ENCODE measurements at regions not wholly inside any gene's neighbourhood (a gene's known extent, or its start where the extent isn't known, plus 50 kb on each side); places are given as distances from the start of the nearest gene placed in this dataset.
"Not testable (repeated sequence)": the region's sequence is repeated elsewhere in the genome, so short reads cannot be mapped to it uniquely, and the experiment has no call there.

- no peak for ATAC-seq
- Mint-ChIP-seq H3K4me3 (no peak overlapping the region), H3K4me1 (no peaks in the 10 kb centered on the region), H3K9me3 (peaks cover 0 to 13% of the 10 kb centered on the region in 2 donors), H3K27ac (no peak overlapping the region), H3K27me3 (no peaks in the 10 kb centered on the region)
- DNase-seq = no peak
Measured at GRCh38 chr4:23979534-23979933, 89.7 kb upstream of the PPARGC1A start.

GRCh38 chr4:23978002-23978401 is 88.2 kb upstream of the PPARGC1A start:
- Mint-ChIP-seq H3K27me3 (no peaks in the 10 kb centered on the region), H3K9me3 (peaks cover 0 to 13% of the 10 kb centered on the region in 2 donors), H3K27ac (no peak overlapping the region), H3K4me3 (no peak overlapping the region), H3K4me1 (no peaks in the 10 kb centered on the region)
- DNase-seq (no peak), ATAC-seq (no peak)

GRCh38 chr4:23976423-23976822 is 86.6 kb upstream of the PPARGC1A start:
- DNase-seq (no peak), ATAC-seq (no peak)
- H3K9me3 Mint-ChIP-seq = peaks cover 0 to 13% of the 10 kb centered on the region in 2 donors
- no peak overlapping the region for H3K4me3 Mint-ChIP-seq
- H3K27me3 Mint-ChIP-seq = no peaks in the 10 kb centered on the region
- no peak overlapping the region for H3K27ac Mint-ChIP-seq
- H3K4me1 Mint-ChIP-seq = no peaks in the 10 kb centered on the region

GRCh38 chr4:23973308-23973855 is 83.5 kb upstream of the PPARGC1A start:
- DNase-seq (no peak), ATAC-seq (no peak)
- no peaks in the 10 kb centered on the region for H3K4me1 Mint-ChIP-seq
- no peak overlapping the region for H3K27ac Mint-ChIP-seq
- peaks cover 0 to 9% of the 10 kb centered on the region in 2 donors for H3K9me3 Mint-ChIP-seq
- no peaks in the 10 kb centered on the region for H3K27me3 Mint-ChIP-seq
- H3K4me3 Mint-ChIP-seq = no peak overlapping the region

- DNase-seq = no peak
- Mint-ChIP-seq H3K9me3 (peaks cover 0 to 9% of the 10 kb centered on the region in 2 donors), H3K27me3 (no peaks in the 10 kb centered on the region), H3K4me1 (no peaks in the 10 kb centered on the region), H3K27ac (no peak overlapping the region), H3K4me3 (no peak overlapping the region)
- ATAC-seq = no peak
Measured at GRCh38 chr4:23972805-23973204, 83.0 kb upstream of the PPARGC1A start.

GRCh38 chr4:23972187-23972586 is 82.3 kb upstream of the PPARGC1A start:
- Mint-ChIP-seq H3K4me1 (no peaks in the 10 kb centered on the region), H3K9me3 (peaks cover 0 to 9% of the 10 kb centered on the region in 2 donors), H3K27ac (no peak overlapping the region), H3K27me3 (no peaks in the 10 kb centered on the region), H3K4me3 (no peak overlapping the region)
- ATAC-seq (no peak), DNase-seq (no peak)

- no peaks in the 10 kb centered on the region for H3K9me3 Mint-ChIP-seq
- no peak overlapping the region for H3K4me3 Mint-ChIP-seq
- no peaks in the 10 kb centered on the region for H3K27me3 Mint-ChIP-seq
- H3K4me1 Mint-ChIP-seq = no peaks in the 10 kb centered on the region
- ATAC-seq = no peak
- DNase-seq = no peak
- H3K27ac Mint-ChIP-seq = no peak overlapping the region
Measured at GRCh38 chr4:23970201-23970850, 80.5 kb upstream of the PPARGC1A start.

- H3K27me3 Mint-ChIP-seq = no peaks in the 10 kb centered on the region
Measured at GRCh38 chr4:23969635-23970145, 79.8 kb upstream of the PPARGC1A start.

GRCh38 chr4:23967281-23967680 is 77.4 kb upstream of the PPARGC1A start:
- ATAC-seq (no peak), DNase-seq (no peak)
- Mint-ChIP-seq H3K9me3 (peaks cover 0 to 5% of the 10 kb centered on the region in 2 donors), H3K27ac (no peak overlapping the region), H3K4me1 (no peaks in the 10 kb centered on the region), H3K27me3 (no peaks in the 10 kb centered on the region), H3K4me3 (no peak overlapping the region)

More at GRCh38 chr4:23969635-23970145, 79.8 kb upstream of the PPARGC1A start:
- ATAC-seq (no peak), DNase-seq (no peak)
- no peaks in the 10 kb centered on the region for H3K4me1 Mint-ChIP-seq
- H3K4me3 Mint-ChIP-seq = no peak overlapping the region
- no peak overlapping the region for H3K27ac Mint-ChIP-seq
- no peaks in the 10 kb centered on the region for H3K9me3 Mint-ChIP-seq

GRCh38 chr4:23966725-23967124 is 76.9 kb upstream of the PPARGC1A start:
- DNase-seq = no peak
- Mint-ChIP-seq H3K27me3 (no peaks in the 10 kb centered on the region), H3K27ac (no peak overlapping the region), H3K9me3 (peaks cover 0 to 5% of the 10 kb centered on the region in 2 donors), H3K4me3 (no peak overlapping the region), H3K4me1 (no peaks in the 10 kb centered on the region)
- ATAC-seq = no peak

GRCh38 chr4:23962462-23962861 is 72.6 kb upstream of the PPARGC1A start:
- H3K4me1 Mint-ChIP-seq = no peaks in the 10 kb centered on the region
- no peaks in the 10 kb centered on the region for H3K27me3 Mint-ChIP-seq
- no peak overlapping the region for H3K4me3 Mint-ChIP-seq
- no peak overlapping the region for H3K27ac Mint-ChIP-seq
- no peak for ATAC-seq
- H3K9me3 Mint-ChIP-seq = peaks cover 0 to 15% of the 10 kb centered on the region in 2 donors
- no peak for DNase-seq

- H3K27ac Mint-ChIP-seq, H3K27me3 Mint-ChIP-seq, H3K4me3 Mint-ChIP-seq, H3K4me1 Mint-ChIP-seq, ATAC-seq, DNase-seq: not testable (repeated sequence)
- H3K9me3 Mint-ChIP-seq = peaks cover 7 to 24% of the 10 kb centered on the region in 2 donors
Measured at GRCh38 chr4:23961395-23961794, 71.5 kb upstream of the PPARGC1A start.

GRCh38 chr4:23959396-23960148 is 69.7 kb upstream of the PPARGC1A start:
- DNase-seq (no peak), ATAC-seq (no peak)
- Mint-ChIP-seq H3K27me3 (no peaks in the 10 kb centered on the region), H3K4me1 (no peaks in the 10 kb centered on the region), H3K4me3 (no peak overlapping the region), H3K27ac (no peak overlapping the region), H3K9me3 (peaks cover 9 to 26% of the 10 kb centered on the region in 2 donors)

- Mint-ChIP-seq H3K27me3 (no peaks in the 10 kb centered on the region), H3K4me1 (no peaks in the 10 kb centered on the region), H3K27ac (no peak overlapping the region), H3K9me3 (peaks cover 9 to 26% of the 10 kb centered on the region in 2 donors), H3K4me3 (no peak overlapping the region)
- DNase-seq (no peak), ATAC-seq (no peak)
Measured at GRCh38 chr4:23958749-23959148, 68.9 kb upstream of the PPARGC1A start.

- Mint-ChIP-seq H3K27me3 (no peaks in the 10 kb centered on the region), H3K4me1 (no peaks in the 10 kb centered on the region), H3K9me3 (peaks cover 9 to 22% of the 10 kb centered on the region in 2 donors), H3K27ac (no peak overlapping the region), H3K4me3 (no peak overlapping the region)
- DNase-seq (no peak), ATAC-seq (no peak)
Measured at GRCh38 chr4:23957465-23957864, 67.6 kb upstream of the PPARGC1A start.

All from stimulated activated naive CD8-positive, alpha-beta T cell treated with anti-CD3 and anti-CD28 coated beads, Interleukin-15, amount 100 ng/mL, for 72 hours (primary cell).